ENCODE measurements at regions not wholly inside any gene's neighbourhood (a gene's known extent, or its start where the extent isn't known, plus 50 kb on each side); places are given as distances from the start of the nearest gene placed in this dataset.

DNA sequence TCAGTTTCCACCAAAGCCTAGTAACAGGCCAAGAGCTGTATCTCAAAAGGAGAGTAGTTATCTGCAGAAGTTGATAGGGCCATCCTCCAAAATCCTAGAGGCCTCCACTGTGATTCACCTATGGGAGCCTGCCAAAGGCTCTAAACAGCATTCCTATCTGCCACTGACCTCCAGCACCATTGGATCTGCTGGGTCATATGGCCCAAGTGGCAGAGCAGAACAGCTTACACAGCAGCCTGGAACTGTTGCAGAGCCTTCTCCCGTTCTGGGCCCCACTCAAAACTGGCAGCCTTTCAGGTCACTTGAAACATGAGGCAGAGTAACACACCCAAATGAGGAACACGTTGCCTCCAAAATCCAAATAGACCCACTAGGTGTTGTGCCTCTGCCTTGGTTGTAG is 345.2 kb upstream of the RND3 start:
- CTCF ChIA-PET, result no interaction called here
- Histone ChIP-seq H3K36me3 (ENCODE audit: insufficient read depth, low read length) (no peaks in the 10 kb centered on the region), H3K27ac (ENCODE audit: low read depth in 1 of 2, low read length in 2 of 2) (no peak overlapping the region), H3K4me3 (ENCODE audit: low read length) (no peak overlapping the region), H3K9me3 (ENCODE audit: control insufficient read depth in 1 of 2, insufficient read depth in 1 of 2, low read length in 2 of 2) (peaks cover 0 to 3% of the 10 kb centered on the region in 2 experiments), H3K4me1 (ENCODE audit: insufficient read depth, low read length) (no peaks in the 10 kb centered on the region), H3K27me3 (ENCODE audit: control insufficient read depth in 1 of 2, insufficient read depth in 2 of 2, low read length in 2 of 2) (no peaks in the 10 kb centered on the region)
- Mint-ChIP-seq H3K27ac (no peak overlapping the region), H3K4me1 (ENCODE audit: low read depth) (no peaks in the 10 kb centered on the region), H3K27me3 (no peaks in the 10 kb centered on the region), H3K4me3 (no peak overlapping the region), H3K36me3 (ENCODE audit: low read depth) (no peaks in the 10 kb centered on the region), H3K9me3 (peaks cover 4% of the 10 kb centered on the region)
- DNase-seq (no peak), ATAC-seq (ENCODE audit: poor library complexity) (no peak)
- TF ChIP-seq, protein P1, sequence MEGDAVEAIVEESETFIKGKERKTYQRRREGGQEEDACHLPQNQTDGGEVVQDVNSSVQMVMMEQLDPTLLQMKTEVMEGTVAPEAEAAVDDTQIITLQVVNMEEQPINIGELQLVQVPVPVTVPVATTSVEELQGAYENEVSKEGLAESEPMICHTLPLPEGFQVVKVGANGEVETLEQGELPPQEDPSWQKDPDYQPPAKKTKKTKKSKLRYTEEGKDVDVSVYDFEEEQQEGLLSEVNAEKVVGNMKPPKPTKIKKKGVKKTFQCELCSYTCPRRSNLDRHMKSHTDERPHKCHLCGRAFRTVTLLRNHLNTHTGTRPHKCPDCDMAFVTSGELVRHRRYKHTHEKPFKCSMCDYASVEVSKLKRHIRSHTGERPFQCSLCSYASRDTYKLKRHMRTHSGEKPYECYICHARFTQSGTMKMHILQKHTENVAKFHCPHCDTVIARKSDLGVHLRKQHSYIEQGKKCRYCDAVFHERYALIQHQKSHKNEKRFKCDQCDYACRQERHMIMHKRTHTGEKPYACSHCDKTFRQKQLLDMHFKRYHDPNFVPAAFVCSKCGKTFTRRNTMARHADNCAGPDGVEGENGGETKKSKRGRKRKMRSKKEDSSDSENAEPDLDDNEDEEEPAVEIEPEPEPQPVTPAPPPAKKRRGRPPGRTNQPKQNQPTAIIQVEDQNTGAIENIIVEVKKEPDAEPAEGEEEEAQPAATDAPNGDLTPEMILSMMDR (IDR thresholded peaks at IDR 0.05), result no peak
- POLR2A ChIA-PET, result no interaction called here
- intact Hi-C loops (cut with DNase I, micrococcal nuclease), result no loop called here

DNA sequence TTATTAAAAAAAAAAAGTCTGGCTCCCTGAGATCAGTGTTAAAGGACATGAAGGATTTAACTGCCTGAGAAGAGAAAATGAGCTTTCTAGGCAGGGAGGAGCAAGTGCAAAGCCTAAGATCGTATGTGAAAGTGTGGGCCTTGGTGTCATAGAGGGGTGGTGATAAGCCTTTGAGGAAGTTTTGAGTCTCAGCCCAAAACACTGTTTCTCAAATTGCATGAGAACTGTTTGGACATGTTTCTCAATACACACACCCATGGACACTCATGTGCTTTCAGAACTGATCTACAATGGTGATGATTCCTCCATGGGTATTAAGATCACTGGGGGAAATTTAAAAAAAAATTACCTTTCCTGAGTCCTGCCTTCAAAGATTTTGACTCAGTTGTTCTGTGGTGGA is 336.7 kb upstream of the RND3 start:
- H3K4me3 Mint-ChIP-seq, result no peak overlapping the region
- no peaks in the 10 kb centered on the region for H3K36me3 ChIP-seq (ENCODE audit: insufficient read depth, low read length)
- no peaks in the 10 kb centered on the region for H3K4me1 Mint-ChIP-seq (ENCODE audit: low read depth)
- no peaks in the 10 kb centered on the region for H3K27me3 Mint-ChIP-seq
- ChIA-PET CTCF (no interaction called here), POLR2A (no interaction called here)
- H3K4me3 ChIP-seq (ENCODE audit: low read length), result no peak overlapping the region
- H3K9me3 Mint-ChIP-seq, result no peaks in the 10 kb centered on the region
- no peaks in the 10 kb centered on the region for H3K36me3 Mint-ChIP-seq (ENCODE audit: low read depth)
- H3K4me1 ChIP-seq (ENCODE audit: insufficient read depth, low read length), result no peaks in the 10 kb centered on the region
- TF ChIP-seq, protein P1 (IDR thresholded peaks at IDR 0.05), result no peak
- no peaks in the 10 kb centered on the region for H3K9me3 ChIP-seq (ENCODE audit: control insufficient read depth in 1 of 2, insufficient read depth in 1 of 2, low read length in 2 of 2)
- no peak overlapping the region for H3K27ac Mint-ChIP-seq
- no peaks in the 10 kb centered on the region for H3K27me3 ChIP-seq (ENCODE audit: control insufficient read depth in 1 of 2, insufficient read depth in 2 of 2, low read length in 2 of 2)
- H3K27ac ChIP-seq (ENCODE audit: low read depth in 1 of 2, low read length in 2 of 2), result no peak overlapping the region
- ATAC-seq (ENCODE audit: poor library complexity) (no peak), DNase-seq (no peak)
- intact Hi-C loops (cut with DNase I, micrococcal nuclease), result no loop called here

DNA sequence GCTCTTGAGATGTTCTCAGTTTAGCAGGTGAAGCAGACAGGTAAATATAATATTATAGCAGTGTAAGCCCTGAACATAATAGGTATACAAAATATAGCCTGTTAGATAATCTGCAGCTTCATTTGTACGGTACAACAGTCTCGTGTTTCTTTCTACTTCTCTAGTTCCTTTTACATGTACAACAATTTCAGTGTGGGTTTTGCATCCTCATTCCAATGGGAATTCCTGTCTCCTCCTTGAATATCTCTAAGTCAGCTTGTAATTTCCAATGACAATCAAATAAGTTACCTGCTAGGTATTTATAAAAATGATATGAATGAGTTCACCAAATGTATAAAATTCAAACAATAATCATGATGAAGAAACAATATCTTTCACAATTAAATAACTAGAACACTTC is 330.0 kb upstream of the RND3 start:
- Histone ChIP-seq H3K9me3 (ENCODE audit: control insufficient read depth in 1 of 2, insufficient read depth in 1 of 2, low read length in 2 of 2) (no peaks in the 10 kb centered on the region), H3K4me1 (ENCODE audit: insufficient read depth, low read length) (no peaks in the 10 kb centered on the region), H3K36me3 (ENCODE audit: insufficient read depth, low read length) (no peaks in the 10 kb centered on the region), H3K4me3 (ENCODE audit: low read length) (no peak overlapping the region), H3K27me3 (ENCODE audit: control insufficient read depth in 1 of 2, insufficient read depth in 2 of 2, low read length in 2 of 2) (no peaks in the 10 kb centered on the region), H3K27ac (ENCODE audit: low read depth in 1 of 2, low read length in 2 of 2) (no peak overlapping the region)
- H3K27ac Mint-ChIP-seq, result no peak overlapping the region
- ATAC-seq (ENCODE audit: poor library complexity), result no peak
- H3K4me3 Mint-ChIP-seq, result no peak overlapping the region
- intact Hi-C loops (cut with DNase I, micrococcal nuclease), result no loop called here
- H3K9me3 Mint-ChIP-seq, result no peaks in the 10 kb centered on the region
- TF ChIP-seq, protein P1 (IDR thresholded peaks at IDR 0.05), result no peak
- CTCF ChIA-PET, result no interaction called here
- no peaks in the 10 kb centered on the region for H3K4me1 Mint-ChIP-seq (ENCODE audit: low read depth)
- POLR2A ChIA-PET, result no interaction called here
- no peaks in the 10 kb centered on the region for H3K27me3 Mint-ChIP-seq
- H3K36me3 Mint-ChIP-seq (ENCODE audit: low read depth), result no peaks in the 10 kb centered on the region
- no peak for DNase-seq

Data from CD4-positive, alpha-beta T cell (primary cell).